ENCODE measurements at regions not wholly inside any gene's neighbourhood (a gene's known extent, or its start where the extent isn't known, plus 50 kb on each side); places are given as distances from the start of the nearest gene placed in this dataset.

DNA sequence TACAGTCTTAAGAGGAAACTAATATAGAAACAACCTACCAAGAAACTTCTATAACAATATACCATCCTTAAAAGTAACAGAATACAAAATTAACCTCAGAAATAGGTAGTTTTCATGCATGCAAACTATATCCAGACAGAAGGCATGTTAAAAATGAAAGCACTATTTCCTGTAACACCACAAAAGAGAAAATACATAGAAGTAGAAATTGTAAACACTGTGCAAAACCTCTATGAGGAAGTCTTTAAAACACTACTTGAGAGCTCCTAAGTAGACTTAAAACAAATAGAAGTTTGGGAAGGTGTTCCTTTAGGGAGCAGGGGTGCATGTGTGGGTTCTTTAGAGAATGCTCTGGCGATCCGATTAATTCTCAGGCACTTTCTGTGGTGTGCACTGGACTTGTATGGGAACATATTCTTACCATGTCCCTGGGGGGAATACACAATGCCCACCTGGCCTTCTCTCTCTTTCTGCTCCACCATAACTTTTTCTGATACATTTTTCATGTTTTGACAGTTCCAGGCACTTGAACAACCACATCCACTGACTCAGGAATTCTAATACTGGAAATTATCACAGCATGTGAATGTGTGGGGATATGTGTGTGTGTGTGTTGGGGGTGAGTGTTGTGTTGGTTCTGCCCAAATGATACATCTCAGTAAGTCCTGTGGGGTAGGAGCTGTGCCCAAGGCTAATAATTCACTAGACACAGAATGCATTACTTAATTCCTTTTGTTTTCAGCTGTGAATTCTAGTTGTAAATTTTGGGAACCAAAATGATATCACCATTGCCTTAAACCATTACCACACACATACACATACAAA is 866.3 kb upstream of the B3GALT2 start:
- POLR2A ChIA-PET: no interaction called here
- no peaks in the 10 kb centered on the region for H3K36me3 Mint-ChIP-seq (ENCODE audit: low read depth)
- no peaks in the 10 kb centered on the region for H3K27me3 Mint-ChIP-seq
- no peaks in the 10 kb centered on the region for H3K9me3 Mint-ChIP-seq
- CTCF ChIA-PET: no interaction called here
- TF ChIP-seq, protein P1, sequence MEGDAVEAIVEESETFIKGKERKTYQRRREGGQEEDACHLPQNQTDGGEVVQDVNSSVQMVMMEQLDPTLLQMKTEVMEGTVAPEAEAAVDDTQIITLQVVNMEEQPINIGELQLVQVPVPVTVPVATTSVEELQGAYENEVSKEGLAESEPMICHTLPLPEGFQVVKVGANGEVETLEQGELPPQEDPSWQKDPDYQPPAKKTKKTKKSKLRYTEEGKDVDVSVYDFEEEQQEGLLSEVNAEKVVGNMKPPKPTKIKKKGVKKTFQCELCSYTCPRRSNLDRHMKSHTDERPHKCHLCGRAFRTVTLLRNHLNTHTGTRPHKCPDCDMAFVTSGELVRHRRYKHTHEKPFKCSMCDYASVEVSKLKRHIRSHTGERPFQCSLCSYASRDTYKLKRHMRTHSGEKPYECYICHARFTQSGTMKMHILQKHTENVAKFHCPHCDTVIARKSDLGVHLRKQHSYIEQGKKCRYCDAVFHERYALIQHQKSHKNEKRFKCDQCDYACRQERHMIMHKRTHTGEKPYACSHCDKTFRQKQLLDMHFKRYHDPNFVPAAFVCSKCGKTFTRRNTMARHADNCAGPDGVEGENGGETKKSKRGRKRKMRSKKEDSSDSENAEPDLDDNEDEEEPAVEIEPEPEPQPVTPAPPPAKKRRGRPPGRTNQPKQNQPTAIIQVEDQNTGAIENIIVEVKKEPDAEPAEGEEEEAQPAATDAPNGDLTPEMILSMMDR (IDR thresholded peaks at IDR 0.05): no peak
- no peak overlapping the region for H3K4me3 Mint-ChIP-seq
- intact Hi-C loops (cut with micrococcal nuclease): no loop called here
- DNase-seq (no peak), ATAC-seq (ENCODE audit: low read depth) (no peak)
- H3K27ac Mint-ChIP-seq: no peak overlapping the region
- no peaks in the 10 kb centered on the region for H3K4me1 Mint-ChIP-seq

DNA sequence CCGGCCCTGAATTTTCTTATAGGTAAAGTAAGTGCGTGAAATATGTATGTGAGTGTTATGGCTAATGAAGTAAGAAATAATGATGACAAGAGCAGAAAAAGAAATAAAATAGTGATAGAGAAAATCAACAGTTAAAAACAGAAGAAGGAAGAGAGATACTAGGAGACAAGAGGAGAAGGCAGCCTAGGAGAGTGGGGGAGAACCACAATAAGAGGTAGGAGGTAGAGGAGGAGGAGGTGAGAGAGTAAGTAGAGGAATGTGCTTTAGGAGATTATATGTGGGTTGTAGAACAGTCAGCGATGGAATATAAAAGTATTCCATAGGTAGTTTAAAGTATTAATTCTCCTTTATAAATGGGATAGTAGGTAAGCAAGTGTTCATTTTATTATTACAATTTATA is 861.5 kb upstream of the B3GALT2 start:
- CTCF ChIA-PET: no interaction called here
- Mint-ChIP-seq H3K9me3 (no peaks in the 10 kb centered on the region), H3K27ac (no peak overlapping the region), H3K4me3 (no peak overlapping the region), H3K4me1 (no peaks in the 10 kb centered on the region), H3K27me3 (no peaks in the 10 kb centered on the region), H3K36me3 (ENCODE audit: low read depth) (no peaks in the 10 kb centered on the region)
- POLR2A ChIA-PET: no interaction called here
- DNase-seq (no peak), ATAC-seq (ENCODE audit: low read depth) (no peak)
- TF ChIP-seq, protein P1 (IDR thresholded peaks at IDR 0.05): no peak
- intact Hi-C loops (cut with micrococcal nuclease): no loop called here

DNA sequence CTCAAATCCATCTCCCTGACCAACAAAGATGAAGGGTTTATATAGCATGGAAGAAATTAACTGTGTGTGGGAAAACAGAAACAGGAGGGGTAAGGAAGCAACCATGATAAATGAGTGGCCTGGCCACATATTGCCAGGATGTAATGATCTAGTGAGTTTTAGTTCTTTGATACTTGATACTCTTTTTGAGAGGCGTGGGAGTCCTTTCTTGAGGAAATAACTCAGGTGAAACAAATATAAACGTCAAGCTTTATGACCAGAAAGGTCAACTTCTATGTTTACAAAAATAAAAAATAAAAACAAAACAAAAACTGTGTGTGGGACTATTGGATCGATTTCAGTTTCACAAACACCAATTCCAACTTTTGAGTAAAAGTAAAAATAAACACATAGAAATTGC is 860.8 kb upstream of the B3GALT2 start:
- DNase-seq (no peak), ATAC-seq (ENCODE audit: low read depth) (no peak)
- intact Hi-C loops (cut with micrococcal nuclease): no loop called here
- TF ChIP-seq, protein P1 (IDR thresholded peaks at IDR 0.05): no peak
- Mint-ChIP-seq H3K36me3 (ENCODE audit: low read depth) (no peaks in the 10 kb centered on the region), H3K4me3 (no peak overlapping the region), H3K4me1 (no peaks in the 10 kb centered on the region), H3K9me3 (no peaks in the 10 kb centered on the region), H3K27ac (no peak overlapping the region), H3K27me3 (no peaks in the 10 kb centered on the region)
- ChIA-PET POLR2A (no interaction called here), CTCF (no interaction called here)

DNA sequence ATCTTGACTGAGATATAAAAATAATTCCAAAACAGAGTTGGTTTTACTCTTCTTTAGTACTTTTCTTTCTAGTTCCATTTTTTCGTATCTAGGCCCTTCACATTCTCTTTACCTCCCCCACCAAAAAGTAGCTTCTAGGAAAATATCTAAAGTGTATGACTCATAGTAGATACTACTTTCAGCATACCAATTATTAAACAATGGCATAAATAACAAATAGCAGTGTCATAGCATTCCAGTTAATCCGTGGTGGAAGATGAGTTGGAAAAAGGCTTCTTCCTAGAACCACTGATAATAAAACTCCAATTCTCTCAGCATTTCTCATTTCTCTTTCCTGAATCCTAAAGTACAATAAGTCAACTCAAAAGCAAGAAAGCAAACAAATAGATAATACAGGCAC is 859.0 kb upstream of the B3GALT2 start:
- H3K4me3 Mint-ChIP-seq: no peak overlapping the region
- no peak for DNase-seq
- intact Hi-C loops (cut with micrococcal nuclease): no loop called here
- no peak overlapping the region for H3K27ac Mint-ChIP-seq
- no peaks in the 10 kb centered on the region for H3K27me3 Mint-ChIP-seq
- ATAC-seq (ENCODE audit: low read depth): no peak
- no peaks in the 10 kb centered on the region for H3K9me3 Mint-ChIP-seq
- TF ChIP-seq, protein P1 (IDR thresholded peaks at IDR 0.05): no peak
- H3K36me3 Mint-ChIP-seq (ENCODE audit: low read depth): no peaks in the 10 kb centered on the region
- no peaks in the 10 kb centered on the region for H3K4me1 Mint-ChIP-seq
- POLR2A ChIA-PET: no interaction called here
- CTCF ChIA-PET: no interaction called here

DNA sequence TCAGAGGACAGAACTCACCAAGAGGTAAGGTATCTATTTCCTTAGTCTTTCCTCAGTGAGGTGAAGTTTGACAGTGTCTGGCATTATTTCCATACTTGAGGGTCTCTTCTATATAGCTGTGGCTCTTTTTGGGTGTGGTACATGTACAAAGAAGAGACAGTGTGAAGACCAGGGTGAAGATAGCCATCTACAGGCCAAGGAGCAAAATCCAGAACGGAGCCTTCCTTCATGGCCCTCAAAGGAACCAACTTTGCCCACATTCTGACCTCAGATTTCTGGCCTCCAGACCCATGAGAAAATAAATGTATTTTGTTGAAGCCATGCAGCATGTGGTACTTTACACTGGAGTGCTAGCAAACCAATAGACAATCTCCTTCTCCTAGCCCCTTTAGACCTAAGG is 858.5 kb upstream of the B3GALT2 start:
- Mint-ChIP-seq H3K27ac (no peak overlapping the region), H3K9me3 (no peaks in the 10 kb centered on the region), H3K36me3 (ENCODE audit: low read depth) (no peaks in the 10 kb centered on the region), H3K27me3 (no peaks in the 10 kb centered on the region), H3K4me3 (no peak overlapping the region), H3K4me1 (no peaks in the 10 kb centered on the region)
- no peak for ATAC-seq (ENCODE audit: low read depth)
- ChIA-PET CTCF (no interaction called here), POLR2A (no interaction called here)
- intact Hi-C loops (cut with micrococcal nuclease): no loop called here
- no peak for DNase-seq
- TF ChIP-seq, protein P1 (IDR thresholded peaks at IDR 0.05): no peak
